ENCODE measurements at regions not wholly inside any gene's neighbourhood (a gene's known extent, or its start where the extent isn't known, plus 50 kb on each side); places are given as distances from the start of the nearest gene placed in this dataset.

DNA sequence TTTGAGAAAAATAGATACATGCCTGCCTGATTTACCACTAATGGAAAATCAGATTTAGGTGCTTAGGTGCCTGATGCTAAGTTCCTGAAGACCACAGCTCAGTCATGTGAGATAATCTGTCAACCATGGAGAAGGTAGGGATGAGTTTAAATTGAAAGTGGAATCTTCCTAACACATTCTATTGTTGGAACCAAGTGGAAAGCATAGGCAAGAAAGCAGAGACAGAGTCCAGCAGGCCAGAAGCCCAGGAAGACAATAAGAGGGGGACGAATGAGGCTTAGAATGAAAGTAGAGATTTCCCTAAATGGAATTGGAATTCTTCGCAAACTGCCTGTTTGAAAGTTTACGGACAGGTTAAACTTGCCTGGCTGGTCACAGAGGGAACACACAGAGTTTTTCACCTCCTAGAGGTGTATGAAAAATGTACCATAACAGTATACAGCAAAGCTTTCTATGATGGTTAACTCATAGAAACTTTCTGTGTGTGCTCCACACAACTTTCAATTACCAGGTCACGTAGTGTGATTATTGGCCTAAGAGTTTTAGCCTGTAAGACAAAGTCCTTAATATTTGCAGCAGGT is 453.8 kb upstream of the KCNMB2 start:
- DNase-seq (ENCODE audit: low read depth, low spot score): no peak
- in situ Hi-C loops (cut with HindIII; ENCODE audit: low pct_unique_long_range_greater_than_20kb, low sequenced_read_pairs): no loop called here

GRCh38 chr3:178083906-178084866 is 452.1 kb upstream of the KCNMB2 start:
- in situ Hi-C loops (cut with HindIII; ENCODE audit: low pct_unique_long_range_greater_than_20kb, low sequenced_read_pairs): no loop called here
- peak; percentile 6 for DNase-seq (ENCODE audit: low read depth, low spot score)

GRCh38 chr3:178084938-178085816 is 451.1 kb upstream of the KCNMB2 start:
- no peak for DNase-seq (ENCODE audit: low read depth, low spot score)
- in situ Hi-C loops (cut with HindIII; ENCODE audit: low pct_unique_long_range_greater_than_20kb, low sequenced_read_pairs): no loop called here

GRCh38 chr3:178085817-178086123 is 450.5 kb upstream of the KCNMB2 start:
- DNase-seq (ENCODE audit: low read depth, low spot score): no peak
- in situ Hi-C loops (cut with HindIII; ENCODE audit: low pct_unique_long_range_greater_than_20kb, low sequenced_read_pairs): no loop called here

GRCh38 chr3:178086144-178086825 is 450.0 kb upstream of the KCNMB2 start:
- in situ Hi-C loops (cut with HindIII; ENCODE audit: low pct_unique_long_range_greater_than_20kb, low sequenced_read_pairs): no loop called here
- DNase-seq (ENCODE audit: low read depth, low spot score): no peak

DNA sequence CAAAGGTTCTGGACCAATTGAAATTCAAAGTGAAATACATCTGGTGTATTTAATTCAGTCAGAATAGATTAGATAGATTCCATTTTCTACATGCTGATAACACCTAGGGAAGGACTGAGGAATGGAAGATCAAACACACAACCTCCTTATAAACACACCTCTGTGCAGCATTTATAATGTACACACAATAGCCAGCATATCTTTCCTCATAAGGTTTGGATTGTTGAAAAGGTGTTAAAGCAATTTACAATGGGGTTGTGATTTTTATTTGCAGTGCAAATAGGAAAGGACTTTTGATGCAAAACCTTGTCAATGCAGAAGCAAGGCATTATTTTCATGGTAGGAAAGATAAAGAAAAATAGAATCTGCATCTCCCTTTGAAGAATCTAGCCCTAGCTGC is 448.9 kb upstream of the KCNMB2 start:
- no peak for DNase-seq (ENCODE audit: low read depth, low spot score)
- in situ Hi-C loops (cut with HindIII; ENCODE audit: low pct_unique_long_range_greater_than_20kb, low sequenced_read_pairs): no loop called here

- no peak for DNase-seq (ENCODE audit: low read depth, low spot score)
- in situ Hi-C loops (cut with HindIII; ENCODE audit: low pct_unique_long_range_greater_than_20kb, low sequenced_read_pairs): no loop called here
These were observed 447.3 kb upstream of the KCNMB2 start for GRCh38 chr3:178088963-178089362.

GRCh38 chr3:178090899-178091298 is 445.3 kb upstream of the KCNMB2 start:
- in situ Hi-C loops (cut with HindIII; ENCODE audit: low pct_unique_long_range_greater_than_20kb, low sequenced_read_pairs): no loop called here
- no peak for DNase-seq (ENCODE audit: low read depth, low spot score)

DNA sequence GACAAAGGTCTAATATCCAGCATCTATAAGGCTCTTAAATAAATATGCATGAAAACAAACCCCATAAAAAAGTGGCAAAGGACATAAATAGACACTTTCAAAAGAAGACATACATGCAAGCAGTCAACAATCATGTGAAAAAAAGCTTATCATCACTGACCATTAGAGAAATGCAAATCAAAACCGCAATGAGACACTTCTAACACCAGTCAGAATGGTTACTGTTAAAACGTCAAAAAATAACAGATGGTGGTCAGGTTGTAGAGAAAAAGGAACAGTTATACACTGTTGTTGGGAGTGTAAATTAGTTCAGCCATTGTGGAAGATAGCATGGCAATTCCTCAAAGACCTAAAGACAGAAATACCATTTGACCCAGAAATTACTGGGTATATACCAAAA is 440.7 kb upstream of the KCNMB2 start:
- in situ Hi-C loops (cut with HindIII; ENCODE audit: low pct_unique_long_range_greater_than_20kb, low sequenced_read_pairs): no loop called here
- no peak for DNase-seq (ENCODE audit: low read depth, low spot score)

- DNase-seq (ENCODE audit: low read depth, low spot score): no peak
- in situ Hi-C loops (cut with HindIII; ENCODE audit: low pct_unique_long_range_greater_than_20kb, low sequenced_read_pairs): no loop called here
These were observed 439.3 kb upstream of the KCNMB2 start for GRCh38 chr3:178096955-178097354.

- in situ Hi-C loops (cut with HindIII; ENCODE audit: low pct_unique_long_range_greater_than_20kb, low sequenced_read_pairs): no loop called here
- peak; percentile 9 for DNase-seq (ENCODE audit: low read depth, low spot score)
These were observed 438.7 kb upstream of the KCNMB2 start for GRCh38 chr3:178097576-178097975.

- no peak for DNase-seq (ENCODE audit: low read depth, low spot score)
- in situ Hi-C loops (cut with HindIII; ENCODE audit: low pct_unique_long_range_greater_than_20kb, low sequenced_read_pairs): no loop called here
These were observed 437.0 kb upstream of the KCNMB2 start for GRCh38 chr3:178099274-178099673.

GRCh38 chr3:178099862-178100261 is 436.4 kb upstream of the KCNMB2 start:
- in situ Hi-C loops (cut with HindIII; ENCODE audit: low pct_unique_long_range_greater_than_20kb, low sequenced_read_pairs): no loop called here
- DNase-seq (ENCODE audit: low read depth, low spot score): no peak

DNA sequence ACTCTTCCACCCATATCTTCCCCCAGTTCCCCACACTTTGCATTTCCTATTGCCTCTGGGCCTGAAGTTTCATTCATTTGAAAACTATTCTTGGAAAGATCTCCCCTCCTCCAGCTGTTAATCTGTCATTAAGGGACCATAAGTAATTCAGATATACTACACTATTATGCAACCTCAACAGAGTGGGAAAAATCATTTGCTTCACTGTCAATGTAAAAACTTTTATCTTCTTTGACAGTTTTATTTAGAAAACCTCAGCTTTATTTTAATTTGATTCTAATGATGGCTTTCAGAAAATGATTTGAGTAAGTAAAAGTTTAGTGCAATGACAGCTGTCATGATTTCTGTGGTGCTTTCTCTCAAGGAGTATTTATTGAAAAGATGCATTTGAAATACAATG is 435.3 kb upstream of the KCNMB2 start:
- DNase-seq (ENCODE audit: low read depth, low spot score): no peak
- in situ Hi-C loops (cut with HindIII; ENCODE audit: low pct_unique_long_range_greater_than_20kb, low sequenced_read_pairs): no loop called here

DNA sequence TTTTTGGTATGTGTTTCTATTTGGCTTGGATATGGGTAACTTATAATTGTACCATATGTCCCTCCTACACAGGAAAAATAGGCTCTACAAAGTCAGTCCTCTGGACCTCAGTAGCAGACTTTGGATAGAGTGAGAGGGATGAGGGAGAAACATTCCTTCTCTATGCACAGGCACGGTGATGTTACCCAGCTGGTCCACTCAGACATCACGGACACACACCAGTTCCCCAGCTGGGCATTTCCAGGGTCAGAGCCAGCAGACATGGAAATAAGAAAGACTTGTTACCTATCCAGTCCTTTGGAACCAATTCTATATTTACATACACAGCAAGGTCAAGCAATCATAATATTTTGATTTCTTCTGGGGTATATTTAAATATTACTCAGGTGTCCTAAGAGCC is 433.1 kb upstream of the KCNMB2 start:
- no peak for DNase-seq (ENCODE audit: low read depth, low spot score)
- in situ Hi-C loops (cut with HindIII; ENCODE audit: low pct_unique_long_range_greater_than_20kb, low sequenced_read_pairs): no loop called here

GRCh38 chr3:178107804-178108203 is 428.4 kb upstream of the KCNMB2 start:
- no peak for DNase-seq (ENCODE audit: low read depth, low spot score)
- in situ Hi-C loops (cut with HindIII; ENCODE audit: low pct_unique_long_range_greater_than_20kb, low sequenced_read_pairs): no loop called here

- no peak for DNase-seq (ENCODE audit: low read depth, low spot score)
- in situ Hi-C loops (cut with HindIII; ENCODE audit: low pct_unique_long_range_greater_than_20kb, low sequenced_read_pairs): no loop called here
These were observed 426.5 kb upstream of the KCNMB2 start for GRCh38 chr3:178109691-178110090.

DNA sequence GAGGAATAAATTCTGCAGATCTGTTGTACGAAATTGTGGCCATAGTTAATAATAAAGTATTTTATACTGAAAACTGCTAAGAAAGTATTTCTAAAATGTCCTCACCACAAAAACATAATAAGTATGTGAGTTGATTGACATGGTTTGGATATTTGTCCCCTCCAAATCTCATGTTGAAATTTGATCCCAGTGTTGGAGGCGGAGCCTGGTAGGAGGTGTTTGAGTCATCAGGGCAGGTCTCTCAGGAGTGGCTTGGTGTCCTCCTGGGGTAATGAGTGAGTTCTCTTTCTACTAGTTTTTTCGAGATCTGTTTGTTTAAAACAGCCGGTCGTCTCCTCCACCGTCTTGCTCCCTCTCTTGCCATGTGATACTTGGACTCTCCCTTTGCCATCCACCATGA is 424.1 kb upstream of the KCNMB2 start:
- DNase-seq (ENCODE audit: low read depth, low spot score): no peak

More for the DNA sequence above, 424.1 kb upstream of the KCNMB2 start:
- in situ Hi-C loops (cut with HindIII; ENCODE audit: low pct_unique_long_range_greater_than_20kb, low sequenced_read_pairs): no loop called here
